Muscle layer of colon (tissue), 2 donors: ENCODE measurements at regions not wholly inside any gene's neighbourhood (a gene's known extent, or its start where the extent isn't known, plus 50 kb on each side); places are given as distances from the start of the nearest gene placed in this dataset.

Experiments
- H3K27ac ChIP-seq: one replicate; pipeline ENCODE4 v1.7.0; 2013; ENCODE audit warnings: low read depth, mild to moderate bottlenecking, low read length, moderate library complexity
- H3K27me3 ChIP-seq, 2 donors: one replicate each; pipeline ENCODE4 v1.7.0; 2013; ENCODE audit warnings: low read length in 2 of 2, mild to moderate bottlenecking in 2 of 2; ENCODE audit not compliant: insufficient read depth in 2 of 2, control insufficient read depth in 1 of 2
- H3K36me3 ChIP-seq: one replicate; pipeline ENCODE4 v1.7.0; 2013; ENCODE audit warnings: mild to moderate bottlenecking, low read length; ENCODE audit not compliant: insufficient read depth
- H3K4me1 ChIP-seq: one replicate; pipeline ENCODE4 v1.7.0; 2013; ENCODE audit warnings: mild to moderate bottlenecking, low read length; ENCODE audit not compliant: insufficient read depth
- H3K4me3 ChIP-seq, 2 donors: one replicate each; pipeline ENCODE4 v1.7.0; 2013; ENCODE audit warnings: low read length in 2 of 2, low read depth in 1 of 2, mild to moderate bottlenecking in 1 of 2, moderate library complexity in 1 of 2
- H3K9ac ChIP-seq: one replicate; pipeline ENCODE4 v1.7.0; 2013; ENCODE audit warnings: low read length
- H3K9me3 ChIP-seq: one replicate; pipeline ENCODE4 v1.7.0; 2013; ENCODE audit warnings: mild to moderate bottlenecking, low read length
- donor health status: abdominal sarcoma.
- donor health status: Adenocarcinoma of cecum.

GRCh38 chr2:172335736-172336135 lies 91.7 kb upstream of the ITGA6 start:
- Histone ChIP-seq H3K36me3 (no peaks in the 10 kb centered on the region), H3K27me3 (no peaks in the 10 kb centered on the region), H3K9ac (no peak overlapping the region), H3K9me3 (no peaks in the 10 kb centered on the region), H3K4me1 (no peaks in the 10 kb centered on the region), H3K27ac (no peak overlapping the region), H3K4me3 (no peak overlapping the region)

DNA sequence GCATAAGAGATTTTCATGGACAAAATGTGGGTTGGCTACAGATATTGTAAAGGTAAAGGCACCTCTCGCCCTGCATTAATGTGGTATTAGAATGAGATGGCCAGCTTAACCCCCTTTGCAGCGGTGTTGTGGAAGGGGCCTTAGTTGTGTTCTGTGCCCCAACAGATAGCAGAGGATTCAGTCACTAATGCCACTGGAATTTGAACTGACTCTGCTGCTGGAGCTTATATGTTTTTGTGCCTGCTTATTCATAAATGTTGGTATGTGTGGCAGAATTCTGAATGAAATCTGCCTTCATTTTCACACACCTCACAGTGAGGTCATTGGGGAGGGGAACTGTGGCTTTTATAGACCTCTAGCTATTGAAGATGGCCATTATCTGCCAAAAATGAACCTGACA lies 90.7 kb upstream of the ITGA6 start:
- H3K27me3 ChIP-seq: no peaks in the 10 kb centered on the region
- no peaks in the 10 kb centered on the region for H3K9me3 ChIP-seq
- no peaks in the 10 kb centered on the region for H3K4me1 ChIP-seq
- H3K4me3 ChIP-seq: no peak overlapping the region
- H3K36me3 ChIP-seq: no peaks in the 10 kb centered on the region
- no peak overlapping the region for H3K27ac ChIP-seq
- H3K9ac ChIP-seq: no peak overlapping the region

DNA sequence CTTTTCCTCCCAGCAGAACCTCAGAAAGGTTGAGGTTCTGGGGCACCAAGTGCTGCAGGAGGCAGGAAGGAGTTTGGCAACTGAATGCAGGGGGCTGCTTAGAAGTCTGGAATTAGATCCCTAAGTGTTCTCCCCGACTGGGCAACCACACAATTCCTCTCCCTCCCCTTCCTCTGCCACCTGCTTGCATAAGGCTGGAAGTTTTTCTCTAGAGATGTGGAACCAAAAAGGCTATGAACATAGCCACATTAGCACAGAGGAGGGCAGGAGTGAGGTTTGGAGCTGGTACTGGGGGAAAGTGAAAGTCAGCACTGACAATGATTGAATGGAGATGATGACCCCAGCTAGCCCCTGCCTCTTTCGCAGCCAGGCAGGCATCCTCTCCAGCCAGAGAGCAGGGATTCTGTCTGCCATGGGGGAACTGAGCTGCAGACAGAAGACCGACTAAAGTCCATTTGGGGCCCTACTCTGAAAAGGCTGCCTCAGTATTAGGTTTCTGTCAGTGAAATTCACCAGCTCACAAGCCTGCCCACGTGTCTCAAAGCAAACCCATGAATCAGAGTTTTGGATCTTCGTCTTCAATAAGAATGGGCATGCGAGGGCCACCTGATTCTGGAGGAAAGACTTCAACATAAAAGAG lies 87.9 kb upstream of the ITGA6 start:
- no peak overlapping the region for H3K9ac ChIP-seq
- H3K9me3 ChIP-seq: peaks cover 8% of the 10 kb centered on the region
- no peaks in the 10 kb centered on the region for H3K27me3 ChIP-seq
- no peak overlapping the region for H3K4me3 ChIP-seq
- H3K36me3 ChIP-seq: no peaks in the 10 kb centered on the region
- H3K27ac ChIP-seq: no peak overlapping the region
- H3K4me1 ChIP-seq: no peaks in the 10 kb centered on the region

GRCh38 chr2:172340394-172340793 lies 87.0 kb upstream of the ITGA6 start:
- Histone ChIP-seq H3K9me3 (peaks cover 8% of the 10 kb centered on the region), H3K4me3 (no peak overlapping the region), H3K9ac (no peak overlapping the region)

GRCh38 chr2:172342078-172342477 lies 85.3 kb upstream of the ITGA6 start:
- Histone ChIP-seq H3K4me3 (no peak overlapping the region), H3K27ac (no peak overlapping the region), H3K27me3 (no peaks in the 10 kb centered on the region), H3K36me3 (no peaks in the 10 kb centered on the region), H3K9ac (no peak overlapping the region), H3K4me1 (no peaks in the 10 kb centered on the region), H3K9me3 (peaks cover 8% of the 10 kb centered on the region)

More at GRCh38 chr2:172340394-172340793, 87.0 kb upstream of the ITGA6 start:
- Histone ChIP-seq H3K36me3 (no peaks in the 10 kb centered on the region), H3K27ac (no peak overlapping the region), H3K27me3 (no peaks in the 10 kb centered on the region), H3K4me1 (no peaks in the 10 kb centered on the region)

DNA sequence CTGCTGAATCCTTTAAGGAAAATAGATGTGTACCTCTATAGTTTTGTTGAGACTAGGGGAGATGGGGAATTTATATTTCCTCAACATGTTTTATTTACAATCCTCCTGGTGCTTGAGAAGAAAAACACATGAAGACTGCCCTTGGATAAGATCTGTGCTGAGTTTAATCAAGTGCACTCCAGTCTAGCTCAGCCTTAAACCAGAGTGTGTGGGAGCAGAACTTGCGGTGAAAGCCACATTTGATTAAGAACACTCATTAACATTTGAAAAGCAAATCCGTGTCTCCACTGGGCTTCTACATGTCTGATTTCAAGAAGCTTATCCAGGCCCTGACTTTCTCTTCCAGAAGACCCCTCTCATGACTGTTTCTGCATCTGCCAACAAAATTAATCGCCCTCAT lies 84.8 kb upstream of the ITGA6 start:
- H3K4me1 ChIP-seq: no peaks in the 10 kb centered on the region
- no peak overlapping the region for H3K9ac ChIP-seq
- H3K27ac ChIP-seq: no peak overlapping the region
- peaks cover 8% of the 10 kb centered on the region for H3K9me3 ChIP-seq
- H3K36me3 ChIP-seq: no peaks in the 10 kb centered on the region
- no peak overlapping the region for H3K4me3 ChIP-seq
- no peaks in the 10 kb centered on the region for H3K27me3 ChIP-seq

- Histone ChIP-seq H3K9me3 (peaks cover 8% of the 10 kb centered on the region), H3K36me3 (no peaks in the 10 kb centered on the region), H3K4me1 (no peaks in the 10 kb centered on the region), H3K27ac (no peak overlapping the region), H3K9ac (no peak overlapping the region), H3K4me3 (no peak overlapping the region), H3K27me3 (no peaks in the 10 kb centered on the region)
These were observed 83.2 kb upstream of the ITGA6 start for GRCh38 chr2:172344159-172344558.

DNA sequence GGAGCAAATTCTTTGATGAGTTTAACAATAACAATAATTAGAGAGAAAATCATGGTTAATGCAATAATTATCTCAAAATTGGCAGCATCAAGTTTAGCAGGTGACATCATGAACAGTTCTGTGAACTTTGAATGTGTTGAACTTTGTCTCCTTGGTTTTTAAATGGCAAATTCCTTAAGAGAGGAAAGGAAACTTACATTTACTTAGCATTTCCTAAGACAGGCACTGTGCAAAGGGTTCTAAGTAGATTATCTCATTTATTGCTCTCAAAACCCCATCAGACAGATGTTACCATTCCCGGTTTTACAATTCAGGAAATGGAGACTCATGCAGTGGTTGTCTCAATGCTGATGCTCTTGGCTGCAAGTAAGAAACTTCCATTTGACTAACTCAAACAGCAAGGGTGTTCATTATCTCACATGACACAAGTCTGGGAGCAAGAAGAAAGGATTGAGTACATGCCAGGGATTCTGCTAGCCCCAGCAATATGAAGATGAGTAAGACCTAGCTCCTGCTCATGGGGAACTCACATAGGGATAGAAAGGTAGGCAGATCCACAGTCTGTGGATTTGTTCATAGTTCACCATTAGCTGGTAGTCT lies 81.3 kb upstream of the ITGA6 start:
- H3K27ac ChIP-seq: no peak overlapping the region
- no peaks in the 10 kb centered on the region for H3K4me1 ChIP-seq
- no peaks in the 10 kb centered on the region for H3K36me3 ChIP-seq

GRCh38 chr2:172348555-172349288 lies 78.7 kb upstream of the ITGA6 start:
- no peaks in the 10 kb centered on the region for H3K27me3 ChIP-seq
- no peak overlapping the region for H3K4me3 ChIP-seq
- H3K4me1 ChIP-seq: no peaks in the 10 kb centered on the region
- no peak overlapping the region for H3K27ac ChIP-seq
- no peaks in the 10 kb centered on the region for H3K36me3 ChIP-seq
- peaks cover 7% of the 10 kb centered on the region for H3K9me3 ChIP-seq
- no peak overlapping the region for H3K9ac ChIP-seq

More for the DNA sequence above, 81.3 kb upstream of the ITGA6 start:
- Histone ChIP-seq H3K27me3 (no peaks in the 10 kb centered on the region), H3K9me3 (peaks cover 8% of the 10 kb centered on the region), H3K4me3 (no peak overlapping the region), H3K9ac (no peak overlapping the region)

DNA sequence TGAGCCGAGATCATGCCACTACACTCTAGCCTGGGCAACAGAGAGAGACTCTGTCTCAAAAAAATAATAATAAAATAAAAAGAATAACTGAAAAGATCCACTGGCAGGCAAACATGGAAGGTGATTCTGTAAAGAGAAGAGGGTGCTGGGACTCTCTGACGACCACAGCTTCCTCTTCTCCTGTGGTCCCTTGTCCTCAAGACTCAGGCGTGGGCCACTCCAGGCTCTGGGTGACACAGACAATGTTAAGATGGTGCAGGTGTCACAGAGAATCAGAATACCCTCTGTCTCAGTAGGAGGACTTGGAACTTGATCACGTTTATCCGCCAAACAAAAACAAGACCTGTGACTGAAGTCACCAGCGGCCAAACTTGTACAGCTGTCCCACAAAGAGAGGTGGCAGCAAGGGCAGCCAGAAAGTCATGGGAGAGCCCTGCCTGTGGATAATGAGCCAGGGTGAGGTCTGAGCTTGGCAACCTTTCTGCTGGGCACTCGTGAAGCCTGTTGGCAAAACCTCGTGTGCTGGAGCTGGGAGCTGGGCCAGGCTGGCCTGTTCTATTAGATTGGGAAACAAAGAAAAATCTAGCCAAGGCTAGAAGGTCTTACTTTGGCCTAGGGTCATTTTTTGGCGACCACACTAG lies 76.4 kb upstream of the ITGA6 start:
- Histone ChIP-seq H3K27ac (no peak overlapping the region), H3K9ac (no peak overlapping the region), H3K4me1 (no peaks in the 10 kb centered on the region), H3K36me3 (no peaks in the 10 kb centered on the region), H3K4me3 (no peak overlapping the region), H3K27me3 (no peaks in the 10 kb centered on the region), H3K9me3 (no peaks in the 10 kb centered on the region)

GRCh38 chr2:172351586-172351985 lies 75.8 kb upstream of the ITGA6 start:
- Histone ChIP-seq H3K4me1 (no peaks in the 10 kb centered on the region), H3K4me3 (no peak overlapping the region), H3K36me3 (no peaks in the 10 kb centered on the region), H3K27me3 (no peaks in the 10 kb centered on the region), H3K27ac (no peak overlapping the region), H3K9me3 (no peaks in the 10 kb centered on the region), H3K9ac (no peak overlapping the region)
